ENCODE measurements at regions not wholly inside any gene's neighbourhood (a gene's known extent, or its start where the extent isn't known, plus 50 kb on each side); places are given as distances from the start of the nearest gene placed in this dataset.

- no peak for DNase-seq (ENCODE audit: low read depth in 3 of 3)
These were observed 122.5 kb downstream of the PHLDA1 start for GRCh38 chr12:75908961-75909605.

GRCh38 chr12:75905922-75906321 is 125.7 kb downstream of the PHLDA1 start:
- DNase-seq (ENCODE audit: low read depth in 3 of 3) = no peak

- DNase-seq (ENCODE audit: low read depth in 3 of 3) = no peak
These were observed 130.8 kb downstream of the PHLDA1 start for GRCh38 chr12:75900781-75901254.

GRCh38 chr12:75900226-75900625 is 131.3 kb downstream of the PHLDA1 start:
- DNase-seq (ENCODE audit: low read depth in 3 of 3) = no peak

- DNase-seq (ENCODE audit: low read depth in 3 of 3) = no peak
These were observed 136.4 kb downstream of the PHLDA1 start for GRCh38 chr12:75894965-75895754.

- DNase-seq (ENCODE audit: low read depth in 3 of 3) = no peak
These were observed 137.8 kb downstream of the PHLDA1 start for GRCh38 chr12:75893765-75894164.

- DNase-seq (ENCODE audit: low read depth in 3 of 3) = no peak
These were observed 138.7 kb downstream of the PHLDA1 start for GRCh38 chr12:75892731-75893408.

- no peak for DNase-seq (ENCODE audit: low read depth in 3 of 3)
These were observed 140.5 kb downstream of the PHLDA1 start for GRCh38 chr12:75891072-75891471.

- DNase-seq (ENCODE audit: low read depth in 3 of 3) = no peak
These were observed 140.9 kb downstream of the PHLDA1 start for GRCh38 chr12:75890660-75891059.

- no peak for DNase-seq (ENCODE audit: low read depth in 3 of 3)
These were observed 141.4 kb downstream of the PHLDA1 start for GRCh38 chr12:75890141-75890540.

GRCh38 chr12:75888874-75889613 is 142.5 kb downstream of the PHLDA1 start:
- DNase-seq (ENCODE audit: low read depth in 3 of 3) = no peak

- no peak for DNase-seq (ENCODE audit: low read depth in 3 of 3)
These were observed 143.2 kb downstream of the PHLDA1 start for GRCh38 chr12:75888399-75888798.

GRCh38 chr12:75887979-75888378 is 143.6 kb downstream of the PHLDA1 start:
- DNase-seq (ENCODE audit: low read depth in 3 of 3) = no peak

GRCh38 chr12:75884465-75884985 is 147.1 kb downstream of the PHLDA1 start:
- no peak for DNase-seq (ENCODE audit: low read depth in 3 of 3)

- no peak for DNase-seq (ENCODE audit: low read depth in 3 of 3)
These were observed 148.3 kb downstream of the PHLDA1 start for GRCh38 chr12:75883241-75883640.

GRCh38 chr12:75882421-75882820 is 149.2 kb downstream of the PHLDA1 start:
- no peak for DNase-seq (ENCODE audit: low read depth in 3 of 3)

GRCh38 chr12:75881920-75882319 is 149.7 kb downstream of the PHLDA1 start:
- no peak for DNase-seq (ENCODE audit: low read depth in 3 of 3)

GRCh38 chr12:75877763-75878621 is 153.6 kb downstream of the PHLDA1 start:
- no peak for DNase-seq (ENCODE audit: low read depth in 3 of 3)

GRCh38 chr12:75876832-75877762 is 154.5 kb downstream of the PHLDA1 start:
- no peak for DNase-seq (ENCODE audit: low read depth in 3 of 3)

GRCh38 chr12:75874441-75874840 is 157.1 kb downstream of the PHLDA1 start:
- DNase-seq (ENCODE audit: low read depth in 3 of 3) = no peak

Measured in stimulated activated CD4-positive, alpha-beta T cell treated with anti-CD3 and anti-CD28 coated beads, TNF-alpha, amount 100 ng/mL, for 48 hours (primary cell).